NCI-H1092 treated with DMSO at 0.1 percent for 48 hours (cell line): ENCODE measurements at regions not wholly inside any gene's neighbourhood (a gene's known extent, or its start where the extent isn't known, plus 50 kb on each side); places are given as distances from the start of the nearest gene placed in this dataset.
A peak's percentile ranks its signal among the peaks of the same experiment; 100 is the strongest.

Experiments used
- DNase-seq: peaks from one replicate; lab custom pipeline; 2025; lab: John Stamatoyannopoulos, UW

GRCh38 chr5:123763201-123763600 is 251.2 kb downstream of the CSNK1G3 start:
- DNase-seq, result no peak

- DNase-seq, result no peak
These were observed 244.8 kb downstream of the CSNK1G3 start for GRCh38 chr5:123756816-123757215.

- no peak for DNase-seq
These were observed 244.3 kb downstream of the CSNK1G3 start for GRCh38 chr5:123756318-123756665.

- DNase-seq, result no peak
These were observed 243.8 kb downstream of the CSNK1G3 start for GRCh38 chr5:123755653-123756317.

- peak; percentile 74 for DNase-seq
These were observed 242.9 kb downstream of the CSNK1G3 start for GRCh38 chr5:123754908-123755307.

GRCh38 chr5:123753937-123754891 is 242.2 kb downstream of the CSNK1G3 start:
- DNase-seq, result peak; percentile 74

- no peak for DNase-seq
These were observed 241.4 kb downstream of the CSNK1G3 start for GRCh38 chr5:123753180-123753936.

- DNase-seq, result no peak
These were observed 240.7 kb downstream of the CSNK1G3 start for GRCh38 chr5:123752552-123753179.

GRCh38 chr5:123751670-123752069 is 239.7 kb downstream of the CSNK1G3 start:
- DNase-seq, result no peak

GRCh38 chr5:123748239-123748638 is 236.3 kb downstream of the CSNK1G3 start:
- DNase-seq, result no peak

GRCh38 chr5:123746683-123747360 is 234.8 kb downstream of the CSNK1G3 start:
- no peak for DNase-seq

GRCh38 chr5:123743990-123744583 is 232.1 kb downstream of the CSNK1G3 start:
- no peak for DNase-seq

- DNase-seq, result no peak
These were observed 223.4 kb downstream of the CSNK1G3 start for GRCh38 chr5:123735384-123735783.

- no peak for DNase-seq
These were observed 220.3 kb downstream of the CSNK1G3 start for GRCh38 chr5:123732257-123732656.

GRCh38 chr5:123722451-123722850 is 210.5 kb downstream of the CSNK1G3 start:
- DNase-seq, result no peak

- DNase-seq, result no peak
These were observed 209.8 kb downstream of the CSNK1G3 start for GRCh38 chr5:123721675-123722276.

- no peak for DNase-seq
These were observed 209.0 kb downstream of the CSNK1G3 start for GRCh38 chr5:123720955-123721354.

- no peak for DNase-seq
These were observed 208.4 kb downstream of the CSNK1G3 start for GRCh38 chr5:123720339-123720738.

- DNase-seq, result no peak
These were observed 207.0 kb downstream of the CSNK1G3 start for GRCh38 chr5:123719004-123719403.

- no peak for DNase-seq
These were observed 206.3 kb downstream of the CSNK1G3 start for GRCh38 chr5:123718238-123718637.

GRCh38 chr5:123717139-123717538 is 205.2 kb downstream of the CSNK1G3 start:
- DNase-seq, result no peak
